ENCODE measurements at regions not wholly inside any gene's neighbourhood (a gene's known extent, or its start where the extent isn't known, plus 50 kb on each side); places are given as distances from the start of the nearest gene placed in this dataset.

DNA sequence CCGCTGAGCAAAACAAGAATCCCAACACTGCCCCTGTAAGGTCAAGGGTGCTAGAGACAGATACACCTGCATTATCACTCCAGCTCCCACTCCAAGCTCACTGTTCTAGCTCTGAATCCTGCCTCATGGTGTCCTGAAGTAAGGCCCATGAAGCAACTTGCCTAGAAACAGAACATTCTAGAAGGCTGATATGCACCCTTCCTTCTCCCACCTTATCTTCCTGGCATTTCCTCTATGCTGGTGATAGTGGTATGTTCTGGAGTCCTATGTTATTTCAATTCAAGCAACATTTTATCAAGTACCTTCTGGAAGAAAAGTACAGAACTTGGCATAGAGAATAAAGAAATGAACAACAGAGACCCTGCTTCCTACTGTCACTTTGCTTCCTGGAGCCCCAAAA, 317.1 kb upstream of the KAZN start:
- no peak for FAIRE-seq
- Histone ChIP-seq H2AFZ (ENCODE audit: low read depth, low read length) (no peak overlapping the region), H3K79me2 (ENCODE audit: control insufficient read depth, insufficient read depth, low read length) (no peaks in the 10 kb centered on the region), H3K27ac (ENCODE audit: insufficient read depth, low read depth, low read length) (no peak overlapping the region), H3K9me1 (replicated peaks; ENCODE audit: control insufficient read depth, extremely low read depth, insufficient read depth, low read length) (no peaks in the 10 kb centered on the region), H3K4me2 (ENCODE audit: insufficient read depth, low read length) (no peak overlapping the region), H3K4me1 (ENCODE audit: control insufficient read depth, extremely low read depth, insufficient read depth, low read length) (no peaks in the 10 kb centered on the region), H3K4me3 (replicated peaks in 1 of 3; ENCODE audit: insufficient read depth in 1 of 3, low read depth in 1 of 3, low read length in 3 of 3) (no peak overlapping the region), H3K36me3 (ENCODE audit: control insufficient read depth in 2 of 2, extremely low read depth in 1 of 2, insufficient read depth in 2 of 2, low read length in 2 of 2) (no peaks in the 10 kb centered on the region), H4K20me1 (replicated peaks; ENCODE audit: control insufficient read depth, extremely low read depth, insufficient read depth, low read length) (no peaks in the 10 kb centered on the region), H3K9me3 (replicated peaks; ENCODE audit: control insufficient read depth, insufficient read depth, low read length) (no peaks in the 10 kb centered on the region), H3K27me3 (ENCODE audit: control insufficient read depth in 2 of 2, insufficient read depth in 2 of 2, low read length in 2 of 2) (no peaks in the 10 kb centered on the region), H3K9ac (replicated peaks; ENCODE audit: extremely low read depth, insufficient read depth, low read length) (no peak overlapping the region)
- no TSS peak for BruUV-seq (replicated peaks)
- DNase-seq (ENCODE audit: low read depth, low spot score) = no peak
- CTCF ChIA-PET = no interaction called here
- dilution Hi-C loops (cut with MboI; ENCODE audit: extremely low pct_ligation_motif_present, low sequenced_read_pairs) (no loop called here), intact Hi-C loops (cut with micrococcal nuclease) (no loop called here)
- no peak for TF ChIP-seq POLR2AphosphoS5 (IDR thresholded peaks at IDR 0.05; ENCODE audit: insufficient read depth, low read depth, low read length)
- no peak for TF ChIP-seq GATA2 (IDR thresholded peaks at IDR 0.05; ENCODE audit: insufficient read depth, insufficient read length, low read depth, low read length)
- TF ChIP-seq FOS (IDR thresholded peaks at IDR 0.05; ENCODE audit: borderline replicate concordance, insufficient read depth, low read length) = no peak
- POLR2A ChIA-PET = no interaction called here

DNA sequence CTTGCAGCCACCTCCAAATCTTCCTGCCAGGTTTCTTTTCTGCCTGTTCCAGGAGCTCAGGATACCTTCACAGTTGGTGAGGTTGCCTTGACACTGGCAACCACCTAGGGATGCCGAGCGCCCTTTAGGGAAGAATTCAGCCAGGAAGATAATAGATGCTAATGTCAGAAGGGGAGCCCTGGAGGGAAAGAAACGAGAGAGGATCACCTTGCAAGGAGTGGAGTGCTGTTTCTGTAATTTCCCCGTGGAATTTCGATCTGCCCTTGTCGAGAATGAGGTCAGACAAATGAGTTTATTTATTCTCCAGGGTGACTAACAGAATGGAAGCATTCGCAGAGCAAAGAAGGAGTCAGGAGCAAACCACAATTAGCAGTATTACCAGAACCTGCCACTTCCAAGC, 315.8 kb upstream of the KAZN start:
- Histone ChIP-seq H3K27me3 (ENCODE audit: control insufficient read depth in 2 of 2, insufficient read depth in 2 of 2, low read length in 2 of 2) (no peaks in the 10 kb centered on the region), H3K79me2 (ENCODE audit: control insufficient read depth, insufficient read depth, low read length) (no peaks in the 10 kb centered on the region), H3K4me3 (replicated peaks in 1 of 3; ENCODE audit: insufficient read depth in 1 of 3, low read depth in 1 of 3, low read length in 3 of 3) (no peak overlapping the region), H3K9ac (replicated peaks; ENCODE audit: extremely low read depth, insufficient read depth, low read length) (no peak overlapping the region), H3K4me2 (ENCODE audit: insufficient read depth, low read length) (no peak overlapping the region), H4K20me1 (replicated peaks; ENCODE audit: control insufficient read depth, extremely low read depth, insufficient read depth, low read length) (no peaks in the 10 kb centered on the region), H3K9me1 (replicated peaks; ENCODE audit: control insufficient read depth, extremely low read depth, insufficient read depth, low read length) (no peaks in the 10 kb centered on the region), H3K4me1 (ENCODE audit: control insufficient read depth, extremely low read depth, insufficient read depth, low read length) (no peaks in the 10 kb centered on the region), H3K36me3 (ENCODE audit: control insufficient read depth in 2 of 2, extremely low read depth in 1 of 2, insufficient read depth in 2 of 2, low read length in 2 of 2) (no peaks in the 10 kb centered on the region), H2AFZ (ENCODE audit: low read depth, low read length) (no peak overlapping the region), H3K9me3 (replicated peaks; ENCODE audit: control insufficient read depth, insufficient read depth, low read length) (no peaks in the 10 kb centered on the region), H3K27ac (ENCODE audit: insufficient read depth, low read depth, low read length) (no peak overlapping the region)
- intact Hi-C loops (cut with micrococcal nuclease) (no loop called here), dilution Hi-C loops (cut with MboI; ENCODE audit: extremely low pct_ligation_motif_present, low sequenced_read_pairs) (no loop called here)
- TF ChIP-seq POLR2AphosphoS5 (IDR thresholded peaks at IDR 0.05; ENCODE audit: insufficient read depth, low read depth, low read length) (no peak), EZH2 (IDR thresholded peaks at IDR 0.05; ENCODE audit: borderline replicate concordance, low read depth, low read length, severe bottlenecking) (no peak), POLR2A (IDR thresholded peaks at IDR 0.05; ENCODE audit: low read depth, low read length) (no peak), FOS (IDR thresholded peaks at IDR 0.05; ENCODE audit: borderline replicate concordance, insufficient read depth, low read length) (no peak), JUN (IDR thresholded peaks at IDR 0.05; ENCODE audit: borderline replicate concordance, insufficient read depth, insufficient read length, low read depth) (no peak), MYC (IDR thresholded peaks at IDR 0.05; ENCODE audit: low read depth, low read length) (no peak), GATA2 (IDR thresholded peaks at IDR 0.05; ENCODE audit: insufficient read depth, insufficient read length, low read depth, low read length) (no peak)
- TF ChIP-seq, protein P1, sequence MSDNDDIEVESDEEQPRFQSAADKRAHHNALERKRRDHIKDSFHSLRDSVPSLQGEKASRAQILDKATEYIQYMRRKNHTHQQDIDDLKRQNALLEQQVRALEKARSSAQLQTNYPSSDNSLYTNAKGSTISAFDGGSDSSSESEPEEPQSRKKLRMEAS (IDR thresholded peaks at IDR 0.05; ENCODE audit: insufficient read depth, insufficient read length) = no peak
- TF ChIP-seq, protein P2, sequence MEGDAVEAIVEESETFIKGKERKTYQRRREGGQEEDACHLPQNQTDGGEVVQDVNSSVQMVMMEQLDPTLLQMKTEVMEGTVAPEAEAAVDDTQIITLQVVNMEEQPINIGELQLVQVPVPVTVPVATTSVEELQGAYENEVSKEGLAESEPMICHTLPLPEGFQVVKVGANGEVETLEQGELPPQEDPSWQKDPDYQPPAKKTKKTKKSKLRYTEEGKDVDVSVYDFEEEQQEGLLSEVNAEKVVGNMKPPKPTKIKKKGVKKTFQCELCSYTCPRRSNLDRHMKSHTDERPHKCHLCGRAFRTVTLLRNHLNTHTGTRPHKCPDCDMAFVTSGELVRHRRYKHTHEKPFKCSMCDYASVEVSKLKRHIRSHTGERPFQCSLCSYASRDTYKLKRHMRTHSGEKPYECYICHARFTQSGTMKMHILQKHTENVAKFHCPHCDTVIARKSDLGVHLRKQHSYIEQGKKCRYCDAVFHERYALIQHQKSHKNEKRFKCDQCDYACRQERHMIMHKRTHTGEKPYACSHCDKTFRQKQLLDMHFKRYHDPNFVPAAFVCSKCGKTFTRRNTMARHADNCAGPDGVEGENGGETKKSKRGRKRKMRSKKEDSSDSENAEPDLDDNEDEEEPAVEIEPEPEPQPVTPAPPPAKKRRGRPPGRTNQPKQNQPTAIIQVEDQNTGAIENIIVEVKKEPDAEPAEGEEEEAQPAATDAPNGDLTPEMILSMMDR (IDR thresholded peaks at IDR 0.05; ENCODE audit: extremely low read depth in 1 of 2, insufficient read depth in 1 of 2, low read depth in 1 of 2, low read length in 2 of 2) = no peak
- POLR2A ChIA-PET = no interaction called here
- FAIRE-seq = no peak
- no peak for DNase-seq (ENCODE audit: low read depth, low spot score)
- CTCF ChIA-PET = no interaction called here
- BruUV-seq (replicated peaks) = no TSS peak
